Aorta (tissue), 5 donors: ENCODE measurements at regions not wholly inside any gene's neighbourhood (a gene's known extent, or its start where the extent isn't known, plus 50 kb on each side); places are given as distances from the start of the nearest gene placed in this dataset.

Experiments used
- ATAC-seq: fragments of 200-7000 bp; cut with Tn5 transposase; one replicate; pipeline ENCODE4 v1.9.1; 2022; ENCODE audit warnings: moderate library complexity; ENCODE audit not compliant: low FRiP score
- DNase-seq, 2 donors: peaks; one replicate each; pipeline ENCODE4 v3.0.0-alpha.2; 2020
- H3K27ac ChIP-seq, 2 donors: one replicate each; pipeline ENCODE4 v1.5.1; 2013; ENCODE audit warnings: low read length in 2 of 2, mild to moderate bottlenecking in 2 of 2, moderate library complexity in 2 of 2, control low read depth in 1 of 2, inconsistent platforms in 1 of 2, low read depth in 1 of 2
- H3K27me3 ChIP-seq, 2 donors: one replicate each; pipeline ENCODE4 v1.6.1; 2013; ENCODE audit warnings: control low read depth in 1 of 2, low read length in 1 of 2, mild to moderate bottlenecking in 1 of 2, moderate library complexity in 1 of 2; ENCODE audit not compliant: insufficient read depth in 2 of 2, control insufficient read depth in 1 of 2
- H3K36me3 ChIP-seq, 2 donors: one replicate each; pipeline ENCODE4 v1.6.1; 2013; ENCODE audit warnings: control low read depth in 1 of 2, low read length in 1 of 2, mild to moderate bottlenecking in 1 of 2; ENCODE audit not compliant: insufficient read depth in 2 of 2, control insufficient read depth in 1 of 2
- H3K4me1 ChIP-seq, 2 donors: one replicate each; pipeline ENCODE4 v1.6.1; 2013; ENCODE audit warnings: low read length in 2 of 2, control low read depth in 1 of 2, mild to moderate bottlenecking in 1 of 2, moderate library complexity in 1 of 2; ENCODE audit not compliant: insufficient read depth in 2 of 2, control insufficient read depth in 1 of 2
- H3K4me3 ChIP-seq, 2 donors: one replicate each; pipeline ENCODE4 v1.5.1; 2013; ENCODE audit warnings: low read length in 2 of 2, control low read depth in 1 of 2, mild to moderate bottlenecking in 1 of 2
- H3K9me3 ChIP-seq: one replicate; pipeline ENCODE4 v1.6.1; 2013; ENCODE audit warnings: mild to moderate bottlenecking, low read length; ENCODE audit not compliant: control insufficient read depth
- WGBS, 2 donors: extraction: QIAGEN DNeasy Blood & Tissue Kit; methylation state at CpG; one replicate each; pipeline ENCODE4 v1.1.7; 2013; 5-methylcytosine and 5-hydroxymethylcytosine counted together
- intact Hi-C, 2 donors: fragments of 100-400 bp; cut with DNase I; formaldehyde crosslinking; loops; one replicate each; pipeline versions ENCODE4 v1.14.2 to v1.15.0; 2022
- donor health status: healthy with polysubstance abuse.
- donor health status: Bipolar disorder and iron deficiency.
- donor health status: DM: no; HTN: no; CAD: no.
- donor health status: DM: no; HTN: no; CAD: no.
- donor health status: DM: yes; HTN: yes; CAD: no.

- intact Hi-C loops, result no loop called here
- Histone ChIP-seq H3K9me3 (no peaks in the 10 kb centered on the region), H3K4me1 (peaks cover 0 to 5% of the 10 kb centered on the region in 2 donors), H3K4me3 (no peak overlapping the region), H3K27me3 (no peaks in the 10 kb centered on the region), H3K27ac (peak overlapping the region in 1 of 2 donors; percentile 48), H3K36me3 (peaks cover 3 to 12% of the 10 kb centered on the region in 2 donors)
- 24 to 31% methylated on average over 1 of the region's 1 CpG for WGBS, 2 donors
- DNase-seq (no peak), ATAC-seq (no peak)
These were observed 232.8 kb upstream of the UMPS start for GRCh38 chr3:124497487-124497886.

GRCh38 chr3:124498891-124499290 lies 231.4 kb upstream of the UMPS start:
- ATAC-seq, result no peak
- intact Hi-C loops, result no loop called here
- no peak for DNase-seq
- Histone ChIP-seq H3K9me3 (no peaks in the 10 kb centered on the region), H3K27ac (peak overlapping the region in 1 of 2 donors; percentile 44), H3K27me3 (no peaks in the 10 kb centered on the region), H3K36me3 (peaks cover 3 to 11% of the 10 kb centered on the region in 2 donors), H3K4me3 (no peak overlapping the region), H3K4me1 (peaks cover 0 to 5% of the 10 kb centered on the region in 2 donors)
- 93 to 94% methylated on average over 4 of the region's 4 CpGs for WGBS, 2 donors

DNA sequence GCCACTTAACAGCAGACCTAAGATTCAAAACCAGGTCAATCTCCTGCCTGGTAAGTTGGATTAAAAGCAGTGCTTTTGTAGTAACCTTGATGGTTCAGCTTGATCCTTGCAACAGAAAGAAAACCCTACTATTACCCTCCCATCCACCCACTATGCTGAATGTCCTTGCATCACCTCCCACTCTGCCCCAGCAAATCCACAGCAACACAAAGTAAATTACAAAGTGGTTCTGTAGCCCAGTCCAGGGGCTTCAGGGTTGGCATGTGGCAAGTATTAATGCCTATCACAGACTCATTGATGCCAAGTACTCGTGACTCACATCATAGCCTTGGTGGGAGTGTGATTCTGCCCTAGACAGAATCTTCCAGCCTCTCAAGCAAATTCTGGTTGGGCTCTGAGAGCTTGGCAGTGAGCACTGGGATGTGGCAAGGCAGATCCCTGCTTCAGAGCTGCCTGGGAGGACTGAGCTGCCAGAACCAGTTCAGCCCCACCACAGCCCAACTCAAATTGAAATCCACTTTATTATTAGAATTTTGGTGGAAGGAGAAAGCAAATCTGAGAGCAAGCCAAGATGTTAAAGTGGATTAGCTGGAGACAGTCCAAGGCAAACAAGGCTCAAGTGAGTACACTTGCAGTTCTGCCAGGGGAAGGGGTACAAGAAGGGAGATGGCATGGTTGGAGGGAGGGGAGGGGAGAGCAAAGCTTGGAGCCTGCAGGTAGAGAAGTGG lies 225.8 kb upstream of the UMPS start:
- DNase-seq, result peak; percentile 85 to 89
- no peaks in the 10 kb centered on the region for H3K9me3 ChIP-seq
- ATAC-seq, result peak; percentile 84
- H3K4me3 ChIP-seq, result no peak overlapping the region
- no peaks in the 10 kb centered on the region for H3K27me3 ChIP-seq
- intact Hi-C loops, result loop anchor here in 1 of 2 donors (5.0 kb wide), 1 partner anchor 48 kb away; no protein-coding TSS in a partner anchor
- H3K36me3 ChIP-seq, result peaks cover 2 to 6% of the 10 kb centered on the region in 2 donors
- peak overlapping the region in 1 of 2 donors; percentile 20 for H3K27ac ChIP-seq
- WGBS, 2 donors, result 4 to 5% methylated on average over 1 of the region's 1 CpG
- H3K4me1 ChIP-seq, result peaks cover 0 to 2% of the 10 kb centered on the region in 2 donors

DNA sequence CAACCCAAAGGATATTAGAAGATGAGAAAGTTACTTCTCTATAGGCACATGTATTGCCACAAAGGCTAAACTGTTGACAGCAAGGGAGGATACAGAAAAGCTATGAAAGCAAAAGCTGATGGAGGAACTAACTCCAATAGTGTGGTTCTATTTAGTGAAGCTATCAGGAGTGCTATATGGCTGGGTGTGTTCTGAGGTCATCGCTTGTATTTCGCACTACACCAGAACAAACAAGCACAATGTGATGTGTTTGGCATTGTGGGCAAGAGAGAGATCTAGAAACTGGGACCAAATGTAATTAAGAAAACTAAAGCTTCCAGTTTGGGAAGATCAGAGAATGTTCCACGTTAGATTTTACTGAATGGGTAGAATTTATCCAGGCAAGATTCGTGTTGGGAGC lies 220.4 kb upstream of the UMPS start:
- Histone ChIP-seq H3K27ac (no peak overlapping the region), H3K27me3 (no peaks in the 10 kb centered on the region), H3K4me3 (no peak overlapping the region), H3K36me3 (peaks cover 2 to 3% of the 10 kb centered on the region in 2 donors), H3K9me3 (no peaks in the 10 kb centered on the region), H3K4me1 (peaks cover 2 to 3% of the 10 kb centered on the region in 2 donors)
- ATAC-seq (no peak), DNase-seq (no peak)
- intact Hi-C loops, result no loop called here
- WGBS, 2 donors, result 94 to 96% methylated on average over 4 of the region's 4 CpGs

DNA sequence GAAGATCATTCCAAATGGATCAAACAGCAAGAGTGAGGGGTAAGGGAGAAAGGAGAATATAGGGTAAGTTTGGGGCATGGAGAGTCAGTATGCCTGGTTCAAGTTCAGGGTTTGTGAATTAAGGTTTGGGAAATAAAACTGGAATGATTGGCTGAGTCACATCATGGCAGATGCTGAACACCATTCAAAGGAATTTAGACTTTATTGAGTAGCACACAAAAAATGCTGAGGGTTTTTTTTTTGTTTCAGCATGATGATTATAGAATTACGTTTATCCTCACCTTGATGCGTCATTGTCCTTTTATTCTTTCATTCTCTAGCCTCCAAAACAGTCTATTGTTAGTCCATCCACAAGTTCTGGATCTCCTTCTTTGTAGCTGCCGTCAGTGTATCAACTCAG lies 220.0 kb upstream of the UMPS start:
- WGBS, 2 donors, result 87 to 88% methylated on average over 3 of the region's 3 CpGs
- Histone ChIP-seq H3K36me3 (peaks cover 2 to 3% of the 10 kb centered on the region in 2 donors), H3K27me3 (no peaks in the 10 kb centered on the region), H3K4me1 (peaks cover 2 to 3% of the 10 kb centered on the region in 2 donors), H3K9me3 (no peaks in the 10 kb centered on the region), H3K4me3 (no peak overlapping the region), H3K27ac (no peak overlapping the region)
- intact Hi-C loops, result no loop called here
- no peak for DNase-seq
- no peak for ATAC-seq

GRCh38 chr3:124512881-124513609 lies 217.2 kb upstream of the UMPS start:
- Histone ChIP-seq H3K4me3 (no peak overlapping the region), H3K36me3 (peaks cover 2 to 4% of the 10 kb centered on the region in 2 donors), H3K4me1 (peaks cover 2 to 3% of the 10 kb centered on the region in 2 donors), H3K9me3 (no peaks in the 10 kb centered on the region), H3K27me3 (no peaks in the 10 kb centered on the region), H3K27ac (no peak overlapping the region)
- ATAC-seq, result no peak
- DNase-seq, result no peak
- 59 to 60% methylated on average over 8 of the region's 8 CpGs for WGBS, 2 donors
- intact Hi-C loops, result no loop called here

GRCh38 chr3:124513610-124513997 lies 216.6 kb upstream of the UMPS start:
- 92 to 95% methylated on average over 4 of the region's 4 CpGs for WGBS, 2 donors
- peaks cover 2 to 3% of the 10 kb centered on the region in 2 donors for H3K4me1 ChIP-seq
- intact Hi-C loops, result no loop called here
- ATAC-seq (no peak), DNase-seq (no peak)
- no peaks in the 10 kb centered on the region for H3K27me3 ChIP-seq
- peaks cover 0 to 6% of the 10 kb centered on the region in 2 donors for H3K36me3 ChIP-seq
- no peaks in the 10 kb centered on the region for H3K9me3 ChIP-seq
- no peak overlapping the region for H3K27ac ChIP-seq
- no peak overlapping the region for H3K4me3 ChIP-seq

DNA sequence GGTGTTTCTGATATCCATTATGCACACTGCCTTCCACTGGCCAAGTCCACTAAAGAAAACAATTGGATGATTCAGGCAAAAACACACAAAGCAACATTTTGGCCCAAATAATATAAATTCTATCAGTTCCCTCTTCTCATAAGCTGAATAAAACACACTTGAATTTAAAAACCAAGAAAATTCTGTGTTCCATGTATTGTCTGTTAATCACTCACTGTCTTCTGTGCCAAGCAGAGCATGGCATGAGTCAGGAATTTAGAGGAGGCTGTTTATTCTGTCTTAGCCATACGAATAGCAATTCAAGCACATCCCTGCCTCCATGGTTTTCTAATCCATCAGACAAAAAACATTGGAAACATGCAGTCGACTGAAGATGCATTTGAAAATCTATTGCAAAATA lies 215.6 kb upstream of the UMPS start:
- ATAC-seq (no peak), DNase-seq (no peak)
- Histone ChIP-seq H3K27me3 (no peaks in the 10 kb centered on the region), H3K27ac (no peak overlapping the region), H3K36me3 (peaks cover 0 to 6% of the 10 kb centered on the region in 2 donors), H3K4me3 (no peak overlapping the region), H3K4me1 (peaks cover 2 to 3% of the 10 kb centered on the region in 2 donors), H3K9me3 (no peaks in the 10 kb centered on the region)
- whole genome bisulfite sequencing, 2 donors, result 47 to 50% methylated on average over 2 of the region's 2 CpGs
- intact Hi-C loops, result no loop called here

DNA sequence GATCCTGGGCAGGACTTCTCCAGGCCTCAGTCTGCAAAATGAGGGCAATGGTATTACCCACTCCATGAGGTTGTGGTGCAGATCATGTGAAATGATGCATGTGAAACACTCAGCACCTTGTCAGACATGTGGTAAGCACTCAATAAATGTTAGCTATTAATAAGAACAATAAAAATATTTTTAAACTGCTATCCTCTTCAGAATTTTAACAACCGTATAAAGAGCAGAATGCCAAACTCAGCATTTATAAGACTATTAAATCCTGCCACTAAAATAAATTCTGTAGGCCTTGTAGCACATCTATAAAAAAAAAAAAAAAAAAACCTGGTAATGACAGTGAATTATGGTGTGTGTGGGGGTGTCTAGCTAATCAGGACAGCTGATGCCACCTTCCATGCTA lies 213.9 kb upstream of the UMPS start:
- Histone ChIP-seq H3K27ac (no peak overlapping the region), H3K27me3 (no peaks in the 10 kb centered on the region), H3K4me1 (no peaks in the 10 kb centered on the region), H3K9me3 (no peaks in the 10 kb centered on the region), H3K36me3 (peaks cover 0 to 6% of the 10 kb centered on the region in 2 donors), H3K4me3 (no peak overlapping the region)
- 82 to 90% methylated on average over 1 of the region's 1 CpG for WGBS, 2 donors
- intact Hi-C loops, result no loop called here
- DNase-seq, result no peak
- ATAC-seq, result no peak
